Astrocyte of the spinal cord (primary cell): ENCODE measurements at regions not wholly inside any gene's neighbourhood (a gene's known extent, or its start where the extent isn't known, plus 50 kb on each side); places are given as distances from the start of the nearest gene placed in this dataset.

Experiments used
- DNase-seq: peaks from one replicate; pipeline ENCODE4 v3.0.0; 2011; ENCODE audit warnings: low read depth, low spot score
- H3K4me3 ChIP-seq: 2 replicates; pipeline ENCODE4 v1.5.1; 2011; ENCODE audit warnings: low read depth, mild to moderate bottlenecking, low read length, moderate library complexity
- in situ Hi-C: cut with HindIII; loops from 2 replicates; pipeline ENCODE4 v1.10.0; 2017; ENCODE audit warnings: low sequenced_read_pairs
- TF ChIP-seq, protein P1 (sequence below): IDR thresholded peaks from 2 replicates; pipeline ENCODE4 v1.5.1; 2012; ENCODE audit warnings: low read depth, mild to moderate bottlenecking, low read length, inconsistent platforms

DNA sequence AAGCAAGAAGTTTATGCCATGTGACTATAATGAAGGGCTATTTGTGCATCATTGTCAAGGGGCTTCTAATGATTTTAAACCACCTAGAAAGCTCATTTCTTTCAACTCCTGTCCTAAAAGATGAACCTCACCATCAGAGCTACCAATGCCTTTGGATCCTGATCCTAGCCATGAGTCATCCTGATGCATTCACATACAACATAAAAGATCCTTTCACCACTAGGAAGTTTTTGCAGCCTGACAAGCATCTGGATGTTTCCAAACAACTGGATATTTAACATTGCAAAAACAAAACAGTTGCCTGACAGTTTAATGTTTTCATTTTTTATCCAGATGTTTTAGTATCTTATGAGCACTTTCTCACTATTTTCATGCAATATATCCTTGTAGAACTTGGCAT lies 425.3 kb downstream of the MBD2 start:
- TF ChIP-seq, protein P1, sequence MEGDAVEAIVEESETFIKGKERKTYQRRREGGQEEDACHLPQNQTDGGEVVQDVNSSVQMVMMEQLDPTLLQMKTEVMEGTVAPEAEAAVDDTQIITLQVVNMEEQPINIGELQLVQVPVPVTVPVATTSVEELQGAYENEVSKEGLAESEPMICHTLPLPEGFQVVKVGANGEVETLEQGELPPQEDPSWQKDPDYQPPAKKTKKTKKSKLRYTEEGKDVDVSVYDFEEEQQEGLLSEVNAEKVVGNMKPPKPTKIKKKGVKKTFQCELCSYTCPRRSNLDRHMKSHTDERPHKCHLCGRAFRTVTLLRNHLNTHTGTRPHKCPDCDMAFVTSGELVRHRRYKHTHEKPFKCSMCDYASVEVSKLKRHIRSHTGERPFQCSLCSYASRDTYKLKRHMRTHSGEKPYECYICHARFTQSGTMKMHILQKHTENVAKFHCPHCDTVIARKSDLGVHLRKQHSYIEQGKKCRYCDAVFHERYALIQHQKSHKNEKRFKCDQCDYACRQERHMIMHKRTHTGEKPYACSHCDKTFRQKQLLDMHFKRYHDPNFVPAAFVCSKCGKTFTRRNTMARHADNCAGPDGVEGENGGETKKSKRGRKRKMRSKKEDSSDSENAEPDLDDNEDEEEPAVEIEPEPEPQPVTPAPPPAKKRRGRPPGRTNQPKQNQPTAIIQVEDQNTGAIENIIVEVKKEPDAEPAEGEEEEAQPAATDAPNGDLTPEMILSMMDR, result no peak
- H3K4me3 ChIP-seq, result no peak overlapping the region
- in situ Hi-C loops, result no loop called here
- DNase-seq, result peak; percentile 65

DNA sequence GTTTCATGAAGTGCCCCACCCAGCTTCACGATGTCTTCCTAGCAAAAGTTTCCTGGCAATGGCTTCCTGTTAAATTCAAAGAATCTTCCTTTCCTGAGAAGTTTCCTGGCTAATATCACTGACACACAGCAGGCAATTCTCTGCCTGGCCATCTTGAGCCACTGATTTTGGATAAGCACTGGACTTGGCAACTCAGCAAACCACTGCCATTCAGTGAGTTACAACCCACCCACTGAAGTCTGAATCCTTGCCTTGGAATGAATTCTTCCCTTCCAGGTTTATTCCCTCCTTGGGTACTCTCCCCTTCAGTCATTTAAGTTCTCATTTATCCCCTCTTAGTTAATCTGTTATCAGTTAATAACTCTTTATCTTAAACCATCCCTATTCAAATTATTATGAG lies 426.0 kb downstream of the MBD2 start:
- peak; percentile 36 for DNase-seq
- TF ChIP-seq, protein P1, result no peak
- H3K4me3 ChIP-seq, result no peak overlapping the region
- in situ Hi-C loops, result no loop called here

DNA sequence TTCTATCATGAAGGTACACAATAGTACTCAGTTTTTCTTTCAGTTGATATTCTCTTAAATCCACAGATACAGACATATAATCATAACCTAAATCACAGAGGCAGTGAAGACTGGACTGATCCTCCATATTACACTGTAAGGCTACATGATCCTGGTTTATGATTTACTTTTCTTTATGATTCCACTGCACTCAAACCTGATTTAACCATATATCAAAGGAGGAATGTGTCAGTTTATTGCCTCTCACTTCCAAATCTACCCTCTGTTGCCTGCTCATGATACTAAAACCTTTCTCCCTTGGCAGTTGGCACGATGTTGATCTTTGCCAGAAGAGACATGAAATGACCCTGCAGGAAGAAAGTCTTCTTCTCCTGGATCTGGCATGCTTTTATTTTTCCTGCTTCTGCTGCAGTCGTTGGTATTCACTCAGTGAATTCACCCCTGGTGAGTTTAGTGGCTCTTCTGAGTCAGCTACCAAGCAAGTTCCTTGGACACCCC lies 426.4 kb downstream of the MBD2 start:
- H3K4me3 ChIP-seq, result no peak overlapping the region
- in situ Hi-C loops, result no loop called here
- no peak for DNase-seq
- TF ChIP-seq, protein P1, result no peak

DNA sequence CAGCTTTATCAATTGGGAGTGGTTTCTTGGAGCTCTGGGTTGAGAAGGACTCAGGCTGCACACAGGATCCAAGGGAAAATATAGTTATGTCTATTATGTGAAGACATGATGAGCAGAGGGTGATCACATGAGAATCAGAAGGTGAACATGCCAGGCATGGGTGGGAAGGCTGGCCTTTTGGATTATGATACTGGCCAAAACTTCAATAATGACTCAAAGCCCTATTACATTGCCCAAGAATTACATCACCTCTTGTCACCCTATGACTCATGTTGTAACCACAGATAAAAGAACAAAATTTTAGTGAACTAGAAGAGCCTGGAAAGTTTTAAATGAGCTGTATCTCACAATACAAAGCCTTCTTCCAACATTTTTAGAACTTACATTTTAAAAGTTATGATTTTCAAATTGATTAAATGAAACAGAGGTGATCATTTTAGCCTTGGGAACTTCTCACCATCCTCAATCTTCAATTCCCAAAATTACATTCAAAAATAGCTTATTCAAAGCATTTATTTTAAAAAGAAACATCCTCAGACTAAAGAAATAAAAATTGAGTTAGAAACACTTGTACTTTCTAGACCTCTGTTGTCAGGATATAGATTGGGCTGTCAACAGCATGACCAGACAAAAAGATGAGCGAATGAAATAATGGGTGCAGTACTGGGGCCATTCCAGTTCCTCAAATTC lies 428.3 kb downstream of the MBD2 start:
- in situ Hi-C loops, result no loop called here
- TF ChIP-seq, protein P1, result no peak
- peak; percentile 89 for DNase-seq
- H3K4me3 ChIP-seq, result no peak overlapping the region

DNA sequence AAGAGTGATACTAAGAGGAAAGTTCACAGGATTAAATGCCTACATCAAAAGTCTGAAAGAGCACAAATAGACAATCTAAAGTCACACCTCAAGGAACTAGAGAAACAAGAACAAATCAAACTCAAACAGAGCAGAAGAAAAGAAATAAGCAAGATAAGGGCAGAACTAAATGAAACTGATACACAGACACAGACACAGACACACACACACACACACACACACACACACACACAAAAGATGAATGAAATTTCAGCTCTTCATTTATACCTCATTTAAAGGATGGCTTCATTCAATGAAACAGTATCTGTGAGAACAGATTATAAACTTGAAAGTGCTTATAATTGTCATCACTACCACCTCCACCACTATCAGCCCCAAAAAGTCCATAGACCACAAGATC lies 428.9 kb downstream of the MBD2 start:
- TF ChIP-seq, protein P1, result no peak
- no peak overlapping the region for H3K4me3 ChIP-seq
- no peak for DNase-seq
- in situ Hi-C loops, result no loop called here

DNA sequence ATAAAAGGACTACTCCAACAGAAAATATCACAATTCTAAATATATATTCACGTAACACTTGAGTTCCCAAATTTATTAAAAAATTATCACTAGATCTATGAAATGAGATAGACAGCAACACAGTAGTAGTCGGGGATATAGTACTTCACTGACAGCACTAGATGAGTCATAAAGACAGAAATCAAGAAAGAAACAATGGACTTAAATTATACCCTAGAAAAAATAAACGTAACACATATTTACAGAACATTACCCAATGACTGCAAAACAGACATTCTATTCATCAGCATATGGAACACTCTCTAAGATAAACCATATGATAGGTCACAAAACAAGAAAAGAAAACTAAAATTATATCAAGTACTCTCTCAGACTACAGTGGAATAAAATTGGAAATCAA lies 429.4 kb downstream of the MBD2 start:
- TF ChIP-seq, protein P1, result no peak
- H3K4me3 ChIP-seq, result no peak overlapping the region
- peak; percentile 26 for DNase-seq
- in situ Hi-C loops, result no loop called here
